HepG2 (cell line): ENCODE measurements at regions not wholly inside any gene's neighbourhood (a gene's known extent, or its start where the extent isn't known, plus 50 kb on each side); places are given as distances from the start of the nearest gene placed in this dataset.

Experiments used
- ATAC-seq: fragments of 200-7000 bp; cut with Tn5 transposase; 3 replicates; pipeline ENCODE4 v1.9.1; 2020; ENCODE audit warnings: mild to moderate bottlenecking, moderate library complexity
- BruUV-seq: library from RNA; stranded (reverse); fragments of 400-500 nt; replicated peaks from 2 replicates; lab custom pipeline; 2021; lab: Mats Ljungman, UMichigan
- CTCF ChIA-PET: fragments of 300-600 bp; formaldehyde crosslinking; extraction: SDS; loops from one replicate; lab custom pipeline; 2021; ENCODE audit warnings: low total read pairs, inconsistent platforms, low intra/inter-chr PET ratio; lab: Yijun Ruan, JAX
- POLR2A ChIA-PET: fragments of 350-600 bp; sonication (Branson Sonifier 250); formaldehyde crosslinking; loops from one replicate; lab custom pipeline; 2020; ENCODE audit warnings: antibody characterized with exemption, inconsistent platforms; lab: Yijun Ruan, JAX
- DNase-seq: peaks from one replicate; pipeline ENCODE4 v3.0.0-alpha.2; 2015; ENCODE audit warnings: low spot score
- FAIRE-seq: peaks from 3 replicates; lab custom pipeline; 2011; peaks lifted over from hg19 to GRCh38; lab: Jason Lieb, UNC
- H2AFZ ChIP-seq: one replicate; pipeline ENCODE4 v1.6.1; 2011; ENCODE audit warnings: low read length, inconsistent platforms
- H3K27ac ChIP-seq: fragments of 300-600 bp; 3 replicates; pipeline ENCODE4 v1.8.0; 2011; ENCODE audit warnings: mixed run types, mild to moderate bottlenecking, mixed read lengths, low read length, inconsistent platforms; ENCODE audit not compliant: insufficient read depth; ENCODE audit errors: extremely low read length
- H3K27me3 ChIP-seq, 2 experiments: fragments of 200-600 bp in 1 of 2; 2 replicates in 1 of 2; 3 replicates in 1 of 2; pipeline versions ENCODE4 v1.6.0 to v1.8.0; 2011; ENCODE audit warnings: low read length in 2 of 2, mild to moderate bottlenecking in 2 of 2, moderate library complexity in 2 of 2, inconsistent platforms in 1 of 2; ENCODE audit not compliant: insufficient read depth in 2 of 2, control insufficient read depth in 1 of 2
- H3K36me3 ChIP-seq, 2 experiments: fragments of 200-600 bp in 1 of 2; replicated peaks in 1 of 2; 2 replicates in 1 of 2; 3 replicates in 1 of 2; pipeline versions ENCODE4 v1.5.1 to v1.8.0; 2011; ENCODE audit warnings: low read length in 2 of 2, inconsistent platforms in 1 of 2; ENCODE audit not compliant: insufficient read depth in 2 of 2, control insufficient read depth in 1 of 2
- H3K4me1 ChIP-seq: 2 replicates; pipeline ENCODE4 v1.5.1; 2012; ENCODE audit warnings: low read length, inconsistent platforms; ENCODE audit not compliant: insufficient read depth
- H3K4me2 ChIP-seq: 2 replicates; pipeline ENCODE4 v1.6.0; 2011; ENCODE audit warnings: low read depth, low read length, inconsistent platforms
- H3K4me3 ChIP-seq, 3 experiments: fragments of 200-600 bp in 1 of 3; sonication (generic), shearing (Covaris generic) in 1 of 3; replicated peaks in 1 of 3; 2 replicates each; pipeline ENCODE4 v1.5.1; 2011 to 2016; ENCODE audit warnings: low read length in 3 of 3, inconsistent platforms in 2 of 3, low read depth in 2 of 3, mild to moderate bottlenecking in 2 of 3, control low read depth in 1 of 3, mixed read lengths in 1 of 3; ENCODE audit not compliant: insufficient read depth in 1 of 3
- H3K79me2 ChIP-seq: one replicate; pipeline ENCODE4 v1.6.1; 2011; ENCODE audit warnings: low read length, inconsistent platforms; ENCODE audit not compliant: insufficient read depth
- H3K9ac ChIP-seq: 2 replicates; pipeline ENCODE4 v1.6.0; 2011; ENCODE audit warnings: mild to moderate bottlenecking, low read depth, low read length, inconsistent platforms; ENCODE audit not compliant: insufficient read depth
- H3K9me3 ChIP-seq: 2 replicates; pipeline ENCODE4 v1.5.1; 2012; ENCODE audit warnings: mild to moderate bottlenecking, low read length
- H4K20me1 ChIP-seq: 2 replicates; pipeline ENCODE4 v1.6.0; 2011; ENCODE audit warnings: inconsistent platforms, mild to moderate bottlenecking, low read length, moderate library complexity; ENCODE audit not compliant: insufficient read depth
- CEBPB ChIP-seq: IDR thresholded peaks from 2 replicates; pipeline ENCODE4 v1.6.1; 2011; ENCODE audit warnings: low read depth, low read length, improper control_type of control experiment, borderline replicate concordance
- CENPT ChIP-seq: sonication (generic); formaldehyde crosslinking; IDR thresholded peaks from 2 replicates; pipeline ENCODE4 v1.8.0; 2022; ENCODE audit warnings: low read depth, mild to moderate bottlenecking, moderate library complexity, missing genetic modification reagents
- ELF4 ChIP-seq: sonication (generic); formaldehyde crosslinking; IDR thresholded peaks from 2 replicates; pipeline ENCODE4 v1.5.0; 2020; ENCODE audit warnings: missing genetic modification reagents, mild to moderate bottlenecking, moderate library complexity, borderline replicate concordance
- GABPA ChIP-seq, 2 experiments: IDR thresholded peaks; 2 replicates each; pipeline ENCODE4 v1.6.1; 2011 to 2016; ENCODE audit warnings: low read depth in 2 of 2, low read length in 1 of 2, missing biosample characterization in 1 of 2, missing genetic modification characterization in 1 of 2
- GATAD1 ChIP-seq: IDR thresholded peaks from 2 replicates; pipeline ENCODE4 v1.6.1; 2016; ENCODE audit warnings: missing genetic modification reagents, missing compliant biosample characterization
- KLF12 ChIP-seq: sonication (generic); formaldehyde crosslinking; IDR thresholded peaks from 2 replicates; pipeline ENCODE4 v1.4.0; 2020; ENCODE audit warnings: missing genetic modification reagents, borderline replicate concordance
- MEIS1 ChIP-seq: sonication (generic); formaldehyde crosslinking; IDR thresholded peaks from 2 replicates; pipeline ENCODE4 v1.9.0; 2021; ENCODE audit warnings: mild to moderate bottlenecking, missing genetic modification reagents, moderate library complexity, borderline replicate concordance
- MXD3 ChIP-seq: IDR thresholded peaks from 2 replicates; pipeline ENCODE4 v1.6.1; 2016; ENCODE audit warnings: mild to moderate bottlenecking, missing biosample characterization, missing genetic modification reagents
- RBAK ChIP-seq: sonication (generic); formaldehyde crosslinking; IDR thresholded peaks from 2 replicates; pipeline ENCODE4 v1.5.1; 2020; ENCODE audit warnings: mild to moderate bottlenecking, missing genetic modification reagents
- SATB2 ChIP-seq: sonication (generic); formaldehyde crosslinking; IDR thresholded peaks from 2 replicates; pipeline ENCODE4 v1.5.0; 2020; ENCODE audit warnings: missing genetic modification reagents
- SUZ12 ChIP-seq: fragments of 150-350 bp; IDR thresholded peaks from 2 replicates; pipeline ENCODE4 v1.6.1; 2014; ENCODE audit warnings: low read depth, low read length
- TEF ChIP-seq: sonication (generic); formaldehyde crosslinking; IDR thresholded peaks from 2 replicates; pipeline ENCODE4 v1.5.0; 2020; ENCODE audit warnings: missing genetic modification reagents
- ZNF30 ChIP-seq: sonication (generic); formaldehyde crosslinking; IDR thresholded peaks from 2 replicates; pipeline ENCODE4 v1.5.0; 2020; ENCODE audit warnings: mild to moderate bottlenecking, missing genetic modification reagents
- ZNF431 ChIP-seq: sonication (generic); formaldehyde crosslinking; IDR thresholded peaks from 2 replicates; pipeline ENCODE4 v1.9.0; 2022; ENCODE audit warnings: missing genetic modification reagents, low read depth, mild to moderate bottlenecking, borderline replicate concordance
- ZNF558 ChIP-seq: sonication (generic); formaldehyde crosslinking; IDR thresholded peaks from 2 replicates; pipeline ENCODE4 v1.9.0; 2022; ENCODE audit warnings: mild to moderate bottlenecking, missing genetic modification reagents, borderline replicate concordance
- WGBS: methylation state at CpG from one replicate; pipeline ENCODE4 v1.1.6; 2017; ENCODE audit warnings: low lambda C conversion rate; 5-methylcytosine and 5-hydroxymethylcytosine counted together
- in situ Hi-C: cut with HindIII; loops from 2 replicates; pipeline ENCODE4 v1.10.0; 2017; ENCODE audit warnings: low pct_unique_long_range_greater_than_20kb; ENCODE audit not compliant: extremely low pct_ligation_motif_present
- intact Hi-C: fragments of 100-400 bp; cut with micrococcal nuclease; formaldehyde crosslinking; loops from one replicate; pipeline ENCODE4 v1.10.0; 2022; ENCODE audit not compliant: unreplicated experiment
- TF ChIP-seq, protein P1 (sequence below): sonication (generic); formaldehyde crosslinking; IDR thresholded peaks from 2 replicates; pipeline ENCODE4 v1.5.0; 2020; ENCODE audit warnings: mild to moderate bottlenecking, missing genetic modification reagents

DNA sequence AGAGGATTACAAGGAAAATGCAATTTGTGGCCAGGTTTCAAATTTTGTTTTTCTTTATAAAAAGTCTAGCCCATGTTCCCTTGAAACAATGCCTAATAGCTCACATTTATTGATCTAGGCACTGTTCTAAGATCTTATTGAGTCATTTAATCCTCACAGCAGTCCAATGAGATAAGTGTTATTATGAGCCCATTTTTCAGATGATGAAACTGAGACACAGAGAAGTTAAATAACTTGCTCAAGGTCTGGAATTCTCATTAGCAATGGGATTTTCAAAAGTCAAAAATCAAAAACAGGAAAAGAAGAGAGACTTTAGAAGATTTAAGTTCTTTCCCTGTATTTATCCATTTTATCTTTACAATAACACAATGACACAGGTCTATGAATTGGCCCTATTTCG lies 90.0 kb upstream of the COL6A5 start:
- WGBS = 3% methylated on average over 1 of the region's 1 CpG
- H3K9ac ChIP-seq = no peak overlapping the region
- H3K79me2 ChIP-seq = no peaks in the 10 kb centered on the region
- TF ChIP-seq SUZ12 (no peak), RBAK (no peak), ZNF30 (CRISPR knock-in tag) (no peak), ZNF558 (CRISPR knock-in tag) (no peak), ZNF431 (CRISPR knock-in tag) (no peak), GATAD1 (CRISPR knock-in tag) (no peak)
- TF ChIP-seq, protein P1, sequence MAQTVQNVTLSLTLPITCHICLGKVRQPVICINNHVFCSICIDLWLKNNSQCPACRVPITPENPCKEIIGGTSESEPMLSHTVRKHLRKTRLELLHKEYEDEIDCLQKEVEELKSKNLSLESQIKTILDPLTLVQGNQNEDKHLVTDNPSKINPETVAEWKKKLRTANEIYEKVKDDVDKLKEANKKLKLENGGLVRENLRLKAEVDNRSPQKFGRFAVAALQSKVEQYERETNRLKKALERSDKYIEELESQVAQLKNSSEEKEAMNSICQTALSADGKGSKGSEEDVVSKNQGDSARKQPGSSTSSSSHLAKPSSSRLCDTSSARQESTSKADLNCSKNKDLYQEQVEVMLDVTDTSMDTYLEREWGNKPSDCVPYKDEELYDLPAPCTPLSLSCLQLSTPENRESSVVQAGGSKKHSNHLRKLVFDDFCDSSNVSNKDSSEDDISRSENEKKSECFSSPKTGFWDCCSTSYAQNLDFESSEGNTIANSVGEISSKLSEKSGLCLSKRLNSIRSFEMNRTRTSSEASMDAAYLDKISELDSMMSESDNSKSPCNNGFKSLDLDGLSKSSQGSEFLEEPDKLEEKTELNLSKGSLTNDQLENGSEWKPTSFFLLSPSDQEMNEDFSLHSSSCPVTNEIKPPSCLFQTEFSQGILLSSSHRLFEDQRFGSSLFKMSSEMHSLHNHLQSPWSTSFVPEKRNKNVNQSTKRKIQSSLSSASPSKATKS (CRISPR knock-in tag) = no peak
- CTCF ChIA-PET = no interaction called here
- DNase-seq (no peak), FAIRE-seq (no peak), ATAC-seq (no peak)
- POLR2A ChIA-PET = no interaction called here
- no peaks in the 10 kb centered on the region for H3K36me3 ChIP-seq
- BruUV-seq = no TSS peak
- no peak overlapping the region for H3K27ac ChIP-seq
- no peaks in the 10 kb centered on the region for H3K9me3 ChIP-seq
- H3K4me2 ChIP-seq = no peak overlapping the region
- no peak overlapping the region for H3K4me3 ChIP-seq
- H3K27me3 ChIP-seq = no peaks in the 10 kb centered on the region
- in situ Hi-C loops (no loop called here), intact Hi-C loops (no loop called here)
- no peaks in the 10 kb centered on the region for H3K4me1 ChIP-seq
- no peak overlapping the region for H2AFZ ChIP-seq
- no peaks in the 10 kb centered on the region for H4K20me1 ChIP-seq

GRCh38 chr3:130256821-130257340 lies 88.6 kb upstream of the COL6A5 start:
- H3K27me3 ChIP-seq = no peaks in the 10 kb centered on the region; a peak in 1 of 5 replicates
- H3K4me1 ChIP-seq = no peaks in the 10 kb centered on the region
- no peak overlapping the region for H3K4me3 ChIP-seq
- H3K27ac ChIP-seq = no peak overlapping the region
- H4K20me1 ChIP-seq = no peaks in the 10 kb centered on the region
- POLR2A ChIA-PET = no interaction called here
- WGBS = 4% methylated on average over 3 of the region's 3 CpGs
- in situ Hi-C loops = no loop called here
- no peak overlapping the region for H3K9ac ChIP-seq
- FAIRE-seq (no peak), ATAC-seq (no peak), DNase-seq (no peak)
- H2AFZ ChIP-seq = no peak overlapping the region
- H3K36me3 ChIP-seq = no peaks in the 10 kb centered on the region
- intact Hi-C loops = no loop called here
- BruUV-seq = no TSS peak
- no peaks in the 10 kb centered on the region for H3K79me2 ChIP-seq
- no peak overlapping the region for H3K4me2 ChIP-seq
- CTCF ChIA-PET = no interaction called here
- H3K9me3 ChIP-seq = no peaks in the 10 kb centered on the region
- TF ChIP-seq TEF (no peak), MEIS1 (CRISPR knock-in tag) (no peak), GABPA (IDR thresholded peaks at IDR 0.05; ENCODE audit: low read depth, low read length) (no peak), GABPA (CRISPR knock-in tag; IDR thresholded peaks at IDR 0.05; ENCODE audit: low read depth) (no peak), ELF4 (no peak), KLF12 (no peak), SATB2 (CRISPR knock-in tag) (no peak), CENPT (CRISPR knock-in tag) (no peak), MXD3 (CRISPR knock-in tag) (no peak), CEBPB (no peak)
